Activated B cell treated with CpG ODN at 0.5 μM for 24 hours (primary cell): ENCODE measurements at regions not wholly inside any gene's neighbourhood (a gene's known extent, or its start where the extent isn't known, plus 50 kb on each side); places are given as distances from the start of the nearest gene placed in this dataset.

ENCODE experiments used
- ATAC-seq: fragments of 200-7000 bp; cut with Tn5 transposase; one replicate; pipeline ENCODE4 v1.10.0; 2021; ENCODE audit warnings: low read depth, mild to moderate bottlenecking, moderate library complexity
- CTCF ChIA-PET: fragments of 350-600 bp; sonication (Branson Sonifier 250); formaldehyde crosslinking; loops from one replicate; lab custom pipeline; 2021; ENCODE audit warnings: antibody characterized with exemption; lab: Charles Lee
- POLR2A ChIA-PET: fragments of 350-600 bp; sonication (Branson Sonifier 250); formaldehyde crosslinking; loops from one replicate; lab custom pipeline; 2021; ENCODE audit warnings: antibody characterized with exemption; lab: Charles Lee
- DNase-seq: peaks from one replicate; pipeline ENCODE4 v3.0.0; 2022
- H3K27ac Mint-ChIP-seq: one replicate; pipeline ENCODE4 v1.8.0; 2020; ENCODE audit warnings: mixed read lengths
- H3K27me3 Mint-ChIP-seq: one replicate; pipeline ENCODE4 v1.8.0; 2021; ENCODE audit warnings: mixed read lengths
- H3K36me3 Mint-ChIP-seq: one replicate; pipeline ENCODE4 v1.8.0; 2021; ENCODE audit warnings: low read depth, mixed read lengths
- H3K4me1 Mint-ChIP-seq: one replicate; pipeline ENCODE4 v1.8.0; 2021; ENCODE audit warnings: mixed read lengths
- H3K4me3 Mint-ChIP-seq: one replicate; pipeline ENCODE4 v1.8.0; 2020; ENCODE audit warnings: mild to moderate bottlenecking, mixed read lengths
- H3K9me3 Mint-ChIP-seq: one replicate; pipeline ENCODE4 v1.8.0; 2020; ENCODE audit warnings: mixed read lengths
- CTCF ChIP-seq: fragments of 200-600 bp; IDR thresholded peaks from one replicate; pipeline ENCODE4 v1.8.0; 2022; ENCODE audit warnings: antibody characterized with exemption, mild to moderate bottlenecking
- intact Hi-C: fragments of 100-400 bp; cut with micrococcal nuclease; formaldehyde crosslinking; loops from one replicate; pipeline ENCODE4 v1.15.1; 2024

- DNase-seq (no peak), ATAC-seq (no peak)
- intact Hi-C loops = no loop called here
- H3K9me3 Mint-ChIP-seq = no peaks in the 10 kb centered on the region
- POLR2A ChIA-PET = no interaction called here
- no peaks in the 10 kb centered on the region for H3K27me3 Mint-ChIP-seq
- TF ChIP-seq CTCF = no peak
- CTCF ChIA-PET = no interaction called here
- H3K36me3 Mint-ChIP-seq = no peaks in the 10 kb centered on the region
- no peak overlapping the region for H3K27ac Mint-ChIP-seq
- H3K4me3 Mint-ChIP-seq = no peak overlapping the region
- H3K4me1 Mint-ChIP-seq = no peaks in the 10 kb centered on the region
Measured at GRCh38 chr3:94303897-94304296, 241.0 kb downstream of the NSUN3 start.

- ChIA-PET POLR2A (no interaction called here), CTCF (no interaction called here)
- intact Hi-C loops = no loop called here
- TF ChIP-seq CTCF = no peak
- no peak overlapping the region for H3K27ac Mint-ChIP-seq
- H3K4me3 Mint-ChIP-seq = no peak overlapping the region
- ATAC-seq (no peak), DNase-seq (no peak)
- H3K9me3 Mint-ChIP-seq = no peaks in the 10 kb centered on the region
- H3K36me3 Mint-ChIP-seq = no peaks in the 10 kb centered on the region
- no peaks in the 10 kb centered on the region for H3K27me3 Mint-ChIP-seq
- no peaks in the 10 kb centered on the region for H3K4me1 Mint-ChIP-seq
Measured at GRCh38 chr3:94304954-94305353, 242.1 kb downstream of the NSUN3 start.

GRCh38 chr3:94305835-94306611 is 243.2 kb downstream of the NSUN3 start:
- intact Hi-C loops = no loop called here
- no peaks in the 10 kb centered on the region for H3K27me3 Mint-ChIP-seq
- TF ChIP-seq CTCF = no peak
- ATAC-seq = no peak
- no peaks in the 10 kb centered on the region for H3K4me1 Mint-ChIP-seq
- CTCF ChIA-PET = no interaction called here
- POLR2A ChIA-PET = no interaction called here
- DNase-seq = no peak
- H3K36me3 Mint-ChIP-seq = no peaks in the 10 kb centered on the region
- no peaks in the 10 kb centered on the region for H3K9me3 Mint-ChIP-seq
- no peak overlapping the region for H3K4me3 Mint-ChIP-seq
- no peak overlapping the region for H3K27ac Mint-ChIP-seq

GRCh38 chr3:94307588-94307987 is 244.7 kb downstream of the NSUN3 start:
- DNase-seq (no peak), ATAC-seq (no peak)
- Mint-ChIP-seq H3K9me3 (no peaks in the 10 kb centered on the region), H3K4me3 (no peak overlapping the region), H3K4me1 (no peaks in the 10 kb centered on the region), H3K27ac (no peak overlapping the region), H3K27me3 (no peaks in the 10 kb centered on the region), H3K36me3 (no peaks in the 10 kb centered on the region)
- intact Hi-C loops = no loop called here
- ChIA-PET POLR2A (no interaction called here), CTCF (no interaction called here)
- TF ChIP-seq CTCF = no peak

- H3K27me3 Mint-ChIP-seq = no peaks in the 10 kb centered on the region
- ATAC-seq (no peak), DNase-seq (no peak)
- no peak for TF ChIP-seq CTCF
- no peaks in the 10 kb centered on the region for H3K9me3 Mint-ChIP-seq
- no peak overlapping the region for H3K27ac Mint-ChIP-seq
- CTCF ChIA-PET = no interaction called here
- POLR2A ChIA-PET = no interaction called here
- H3K36me3 Mint-ChIP-seq = no peaks in the 10 kb centered on the region
- H3K4me1 Mint-ChIP-seq = no peaks in the 10 kb centered on the region
- no peak overlapping the region for H3K4me3 Mint-ChIP-seq
- intact Hi-C loops = no loop called here
Measured at GRCh38 chr3:94308767-94309166, 245.9 kb downstream of the NSUN3 start.
